Uterus (tissue), 2 donors: ENCODE measurements at regions not wholly inside any gene's neighbourhood (a gene's known extent, or its start where the extent isn't known, plus 50 kb on each side); places are given as distances from the start of the nearest gene placed in this dataset.

Experiments used
- POLR2A ChIP-seq, 2 donors: fragments of 450-650 bp; IDR thresholded peaks; one replicate each; pipeline ENCODE4 v1.6.1; 2016; ENCODE audit warnings: antibody characterized with exemption in 2 of 2, mild to moderate bottlenecking in 1 of 2, moderate library complexity in 1 of 2
- TF ChIP-seq, protein P1 (sequence below), 4 experiments: fragments of 200-600 bp in 2 of 4; fragments of 450-650 bp in 2 of 4; sonication (generic) in 2 of 4; IDR thresholded peaks; one replicate each; pipeline ENCODE4 v1.5.1; 2016 to 2019; ENCODE audit warnings: antibody characterized with exemption in 4 of 4, mild to moderate bottlenecking in 2 of 4, moderate library complexity in 1 of 4

- TF ChIP-seq, protein P1, sequence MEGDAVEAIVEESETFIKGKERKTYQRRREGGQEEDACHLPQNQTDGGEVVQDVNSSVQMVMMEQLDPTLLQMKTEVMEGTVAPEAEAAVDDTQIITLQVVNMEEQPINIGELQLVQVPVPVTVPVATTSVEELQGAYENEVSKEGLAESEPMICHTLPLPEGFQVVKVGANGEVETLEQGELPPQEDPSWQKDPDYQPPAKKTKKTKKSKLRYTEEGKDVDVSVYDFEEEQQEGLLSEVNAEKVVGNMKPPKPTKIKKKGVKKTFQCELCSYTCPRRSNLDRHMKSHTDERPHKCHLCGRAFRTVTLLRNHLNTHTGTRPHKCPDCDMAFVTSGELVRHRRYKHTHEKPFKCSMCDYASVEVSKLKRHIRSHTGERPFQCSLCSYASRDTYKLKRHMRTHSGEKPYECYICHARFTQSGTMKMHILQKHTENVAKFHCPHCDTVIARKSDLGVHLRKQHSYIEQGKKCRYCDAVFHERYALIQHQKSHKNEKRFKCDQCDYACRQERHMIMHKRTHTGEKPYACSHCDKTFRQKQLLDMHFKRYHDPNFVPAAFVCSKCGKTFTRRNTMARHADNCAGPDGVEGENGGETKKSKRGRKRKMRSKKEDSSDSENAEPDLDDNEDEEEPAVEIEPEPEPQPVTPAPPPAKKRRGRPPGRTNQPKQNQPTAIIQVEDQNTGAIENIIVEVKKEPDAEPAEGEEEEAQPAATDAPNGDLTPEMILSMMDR (IDR thresholded peaks at IDR 0.05), result no peak
- no peak for TF ChIP-seq POLR2A (IDR thresholded peaks at IDR 0.05)
These were observed 505.0 kb upstream of the KLHL1 start for GRCh38 chr13:70613295-70613694.
